IMR-90 (cell line): ENCODE measurements at regions not wholly inside any gene's neighbourhood (a gene's known extent, or its start where the extent isn't known, plus 50 kb on each side); places are given as distances from the start of the nearest gene placed in this dataset.

Source experiments
- ELK1 ChIP-seq: fragments of 150-350 bp; IDR thresholded peaks from 2 replicates; pipeline ENCODE4 v1.6.1; 2016; ENCODE audit warnings: low read depth, mild to moderate bottlenecking, low read length, moderate library complexity, borderline replicate concordance
- MXI1 ChIP-seq: IDR thresholded peaks from 2 replicates; pipeline ENCODE4 v1.6.1; 2012; ENCODE audit warnings: low read depth, mild to moderate bottlenecking, low read length, moderate library complexity, borderline replicate concordance
- NFE2L2 ChIP-seq: fragments of 150-350 bp; IDR thresholded peaks from 2 replicates; pipeline ENCODE4 v1.6.1; 2016; ENCODE audit warnings: low read depth, mild to moderate bottlenecking, low read length
- RCOR1 ChIP-seq: IDR thresholded peaks from 2 replicates; pipeline ENCODE4 v1.6.1; 2012; ENCODE audit warnings: mild to moderate bottlenecking, low read length, improper control_type of control experiment; ENCODE audit not compliant: insufficient replicate concordance
- RFX5 ChIP-seq: IDR thresholded peaks from 2 replicates; pipeline ENCODE4 v1.8.0; 2012; ENCODE audit warnings: low read depth, mild to moderate bottlenecking, low read length, moderate library complexity

- no peak for TF ChIP-seq RFX5
- TF ChIP-seq NFE2L2: no peak
- no peak for TF ChIP-seq MXI1
- TF ChIP-seq ELK1: no peak
- no peak for TF ChIP-seq RCOR1
These were observed 201.8 kb upstream of the HDAC4 start (continued) for GRCh38 chr2:239602290-239603282.
